Glutamatergic neuron (in vitro differentiated cells): ENCODE measurements at regions not wholly inside any gene's neighbourhood (a gene's known extent, or its start where the extent isn't known, plus 50 kb on each side); places are given as distances from the start of the nearest gene placed in this dataset.

Experiments used
- DNase-seq: peaks from one replicate; pipeline ENCODE4 v3.0.0; 2022
- H3K27ac Mint-ChIP-seq: one replicate; pipeline ENCODE4 v1.8.0; 2020; ENCODE audit warnings: mild to moderate bottlenecking, mixed read lengths, inconsistent platforms; ENCODE audit not compliant: unreplicated experiment
- H3K27me3 Mint-ChIP-seq: one replicate; pipeline ENCODE4 v1.8.0; 2020; ENCODE audit warnings: mild to moderate bottlenecking, moderate library complexity, mixed read lengths, inconsistent platforms; ENCODE audit not compliant: unreplicated experiment
- H3K36me3 Mint-ChIP-seq: one replicate; pipeline ENCODE4 v1.8.0; 2020; ENCODE audit warnings: mild to moderate bottlenecking, mixed read lengths, inconsistent platforms; ENCODE audit not compliant: unreplicated experiment
- H3K4me1 Mint-ChIP-seq: one replicate; pipeline ENCODE4 v1.8.0; 2020; ENCODE audit warnings: mild to moderate bottlenecking, low read depth, mixed read lengths, inconsistent platforms; ENCODE audit not compliant: unreplicated experiment
- H3K4me3 Mint-ChIP-seq: one replicate; pipeline ENCODE4 v1.8.0; 2020; ENCODE audit warnings: mild to moderate bottlenecking, mixed read lengths, inconsistent platforms; ENCODE audit not compliant: unreplicated experiment
- H3K9me3 Mint-ChIP-seq: one replicate; pipeline ENCODE4 v1.8.0; 2020; ENCODE audit warnings: mild to moderate bottlenecking, moderate library complexity, mixed read lengths, inconsistent platforms; ENCODE audit not compliant: unreplicated experiment
- TF ChIP-seq, protein P1 (sequence below): fragments of 200-600 bp; sonication (generic); IDR thresholded peaks from one replicate; pipeline ENCODE4 v1.5.0; 2021; ENCODE audit not compliant: partially characterized antibody, unreplicated experiment

DNA sequence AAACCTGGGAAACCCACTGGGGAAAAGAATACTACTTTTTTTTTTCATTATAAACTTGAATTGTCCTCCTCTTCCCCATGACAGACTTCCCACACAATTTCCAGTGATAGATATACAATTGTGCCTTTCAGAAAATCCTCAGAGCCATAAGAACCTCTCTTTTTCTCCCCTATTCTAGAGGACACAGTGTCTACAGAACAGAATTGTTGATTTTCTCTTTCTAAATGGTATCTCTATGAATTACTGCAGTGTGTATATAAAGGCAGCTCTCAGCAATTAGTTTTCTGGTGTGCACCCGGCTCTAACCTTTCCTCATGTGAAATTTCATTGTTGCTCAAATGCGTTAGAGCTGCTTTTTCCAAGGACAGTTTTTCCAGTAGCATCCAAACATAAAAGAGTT, 430.1 kb downstream of the TUSC7 start:
- TF ChIP-seq, protein P1, sequence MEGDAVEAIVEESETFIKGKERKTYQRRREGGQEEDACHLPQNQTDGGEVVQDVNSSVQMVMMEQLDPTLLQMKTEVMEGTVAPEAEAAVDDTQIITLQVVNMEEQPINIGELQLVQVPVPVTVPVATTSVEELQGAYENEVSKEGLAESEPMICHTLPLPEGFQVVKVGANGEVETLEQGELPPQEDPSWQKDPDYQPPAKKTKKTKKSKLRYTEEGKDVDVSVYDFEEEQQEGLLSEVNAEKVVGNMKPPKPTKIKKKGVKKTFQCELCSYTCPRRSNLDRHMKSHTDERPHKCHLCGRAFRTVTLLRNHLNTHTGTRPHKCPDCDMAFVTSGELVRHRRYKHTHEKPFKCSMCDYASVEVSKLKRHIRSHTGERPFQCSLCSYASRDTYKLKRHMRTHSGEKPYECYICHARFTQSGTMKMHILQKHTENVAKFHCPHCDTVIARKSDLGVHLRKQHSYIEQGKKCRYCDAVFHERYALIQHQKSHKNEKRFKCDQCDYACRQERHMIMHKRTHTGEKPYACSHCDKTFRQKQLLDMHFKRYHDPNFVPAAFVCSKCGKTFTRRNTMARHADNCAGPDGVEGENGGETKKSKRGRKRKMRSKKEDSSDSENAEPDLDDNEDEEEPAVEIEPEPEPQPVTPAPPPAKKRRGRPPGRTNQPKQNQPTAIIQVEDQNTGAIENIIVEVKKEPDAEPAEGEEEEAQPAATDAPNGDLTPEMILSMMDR, result no peak
- Mint-ChIP-seq H3K36me3 (peaks cover 8% of the 10 kb centered on the region), H3K4me1 (no peaks in the 10 kb centered on the region), H3K9me3 (no peaks in the 10 kb centered on the region), H3K4me3 (no peak overlapping the region), H3K27me3 (no peaks in the 10 kb centered on the region), H3K27ac (no peak overlapping the region)
- no peak for DNase-seq

GRCh38 chr3:117141812-117142211, 432.2 kb downstream of the TUSC7 start:
- H3K27me3 Mint-ChIP-seq, result no peaks in the 10 kb centered on the region
- no peak overlapping the region for H3K27ac Mint-ChIP-seq
- H3K36me3 Mint-ChIP-seq, result peaks cover 8% of the 10 kb centered on the region
- no peak for DNase-seq
- peaks cover 2% of the 10 kb centered on the region for H3K4me1 Mint-ChIP-seq
- TF ChIP-seq, protein P1, result no peak
- no peak overlapping the region for H3K4me3 Mint-ChIP-seq
- H3K9me3 Mint-ChIP-seq, result no peaks in the 10 kb centered on the region

DNA sequence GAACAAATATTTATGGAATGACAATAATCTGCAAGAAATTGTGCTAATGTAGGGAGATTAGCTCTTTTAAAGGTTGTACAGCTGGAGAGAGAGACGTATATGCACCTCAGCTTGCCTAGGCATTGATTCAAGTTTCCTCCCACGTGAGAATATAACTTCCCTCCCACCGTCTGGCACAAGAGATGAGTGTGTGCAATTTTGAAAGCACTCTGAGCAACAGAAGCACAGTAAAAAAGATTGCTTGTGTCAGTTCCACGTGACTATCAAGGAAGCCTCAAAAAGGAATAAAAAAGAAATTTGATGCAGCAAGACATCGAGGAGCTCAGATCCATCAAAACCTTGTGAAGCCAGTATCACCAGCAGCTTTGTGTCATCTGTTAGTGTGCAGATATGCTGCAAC, 435.3 kb downstream of the TUSC7 start:
- no peaks in the 10 kb centered on the region for H3K36me3 Mint-ChIP-seq
- H3K27ac Mint-ChIP-seq, result no peak overlapping the region

DNA sequence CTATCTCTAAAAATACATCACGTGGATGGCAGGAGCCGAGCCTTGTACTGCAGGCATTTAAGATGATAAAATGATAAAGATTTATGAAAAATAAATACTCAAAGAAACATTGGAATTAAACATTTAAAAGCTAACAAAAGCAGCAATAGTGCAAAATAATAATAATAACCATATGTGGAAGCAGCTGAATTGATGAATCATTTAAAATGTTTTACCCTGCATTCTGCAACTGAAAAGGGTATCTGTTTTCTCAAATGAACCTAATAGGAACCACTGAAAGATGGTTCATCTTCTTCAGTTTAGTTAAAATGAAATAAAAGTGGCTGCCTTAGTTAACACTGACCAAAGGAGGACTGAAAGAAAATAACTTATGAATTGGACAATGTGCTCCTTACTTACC, 436.1 kb downstream of the TUSC7 start:
- TF ChIP-seq, protein P1, result no peak
- no peak for DNase-seq
- H3K27ac Mint-ChIP-seq, result no peak overlapping the region
- no peaks in the 10 kb centered on the region for H3K9me3 Mint-ChIP-seq
- H3K4me1 Mint-ChIP-seq, result peaks cover 2% of the 10 kb centered on the region
- H3K4me3 Mint-ChIP-seq, result no peak overlapping the region
- no peaks in the 10 kb centered on the region for H3K36me3 Mint-ChIP-seq
- no peaks in the 10 kb centered on the region for H3K27me3 Mint-ChIP-seq

More for the DNA sequence above, 435.3 kb downstream of the TUSC7 start:
- TF ChIP-seq, protein P1, result no peak
- Mint-ChIP-seq H3K27me3 (no peaks in the 10 kb centered on the region), H3K4me3 (no peak overlapping the region), H3K4me1 (peaks cover 2% of the 10 kb centered on the region), H3K9me3 (no peaks in the 10 kb centered on the region)
- DNase-seq, result no peak

GRCh38 chr3:117146571-117146970, 437.0 kb downstream of the TUSC7 start:
- Mint-ChIP-seq H3K27ac (no peak overlapping the region), H3K4me1 (peaks cover 2% of the 10 kb centered on the region), H3K4me3 (no peak overlapping the region), H3K9me3 (no peaks in the 10 kb centered on the region), H3K36me3 (no peaks in the 10 kb centered on the region), H3K27me3 (no peaks in the 10 kb centered on the region)
- DNase-seq, result no peak
- TF ChIP-seq, protein P1, result no peak
